WTC11 (cell line): ENCODE measurements at regions not wholly inside any gene's neighbourhood (a gene's known extent, or its start where the extent isn't known, plus 50 kb on each side); places are given as distances from the start of the nearest gene placed in this dataset.

Experiments
- ATAC-seq: fragments of 200-7000 bp; cut with Tn5 transposase; 2 replicates; pipeline ENCODE4 v1.10.0; 2021; ENCODE audit warnings: mild to moderate bottlenecking, moderate library complexity
- CTCF ChIA-PET: fragments of 300-600 bp; sonication (Branson Sonifier 250); formaldehyde crosslinking; loops from one replicate; lab custom pipeline; 2021; ENCODE audit warnings: antibody characterized with exemption; lab: Charles Lee
- POLR2A ChIA-PET: fragments of 350-600 bp; sonication (Branson Sonifier 250); formaldehyde crosslinking; loops from one replicate; lab custom pipeline; 2021; ENCODE audit warnings: antibody characterized with exemption; lab: Charles Lee
- DNase-seq: peaks from one replicate; pipeline ENCODE4 v3.0.0; 2021; ENCODE audit warnings: low spot score
- H3K27ac Mint-ChIP-seq: 2 replicates; pipeline ENCODE4 v1.8.0; 2021; ENCODE audit warnings: mixed read lengths
- H3K27me3 Mint-ChIP-seq: 2 replicates; pipeline ENCODE4 v1.8.0; 2021; ENCODE audit warnings: low read depth, mild to moderate bottlenecking, moderate library complexity, mixed read lengths
- H3K36me3 Mint-ChIP-seq: 2 replicates; pipeline ENCODE4 v1.8.0; 2021; ENCODE audit warnings: mixed read lengths
- H3K4me1 Mint-ChIP-seq: 2 replicates; pipeline ENCODE4 v1.8.0; 2022; ENCODE audit warnings: mixed read lengths
- H3K4me3 Mint-ChIP-seq: 2 replicates; pipeline ENCODE4 v1.8.0; 2021; ENCODE audit warnings: mild to moderate bottlenecking, moderate library complexity, mixed read lengths
- H3K9me3 Mint-ChIP-seq: 2 replicates; pipeline ENCODE4 v1.8.0; 2021; ENCODE audit warnings: mixed read lengths
- ATF1 ChIP-seq: sonication (generic); formaldehyde crosslinking; IDR thresholded peaks from 2 replicates; pipeline ENCODE4 v1.8.1; 2023; ENCODE audit warnings: mild to moderate bottlenecking, moderate library complexity, missing genetic modification reagents
- CREB1 ChIP-seq: sonication (generic); formaldehyde crosslinking; IDR thresholded peaks from 2 replicates; pipeline ENCODE4 v1.8.0; 2023; ENCODE audit warnings: mild to moderate bottlenecking, missing genetic modification reagents
- CREM ChIP-seq: sonication (generic); formaldehyde crosslinking; IDR thresholded peaks from 2 replicates; pipeline ENCODE4 v1.8.1; 2022; ENCODE audit warnings: mild to moderate bottlenecking, missing genetic modification reagents, moderate library complexity
- ESRRA ChIP-seq: sonication (generic); formaldehyde crosslinking; IDR thresholded peaks from 2 replicates; pipeline ENCODE4 v1.8.1; 2022; ENCODE audit warnings: mild to moderate bottlenecking, missing genetic modification reagents, borderline replicate concordance
- FOXK1 ChIP-seq: sonication (generic); formaldehyde crosslinking; IDR thresholded peaks from 2 replicates; pipeline ENCODE4 v1.8.0; 2022; ENCODE audit warnings: mild to moderate bottlenecking, moderate library complexity, missing genetic modification reagents
- FOXP1 ChIP-seq: sonication (generic); formaldehyde crosslinking; IDR thresholded peaks from 2 replicates; pipeline ENCODE4 v1.8.0; 2022; ENCODE audit warnings: missing genetic modification reagents, mild to moderate bottlenecking, moderate library complexity, borderline replicate concordance
- GRHL2 ChIP-seq: fragments of 250-450 bp; sonication (Bioruptor Pico); IDR thresholded peaks from 2 replicates; pipeline ENCODE4 v1.8.0; 2022; ENCODE audit warnings: mild to moderate bottlenecking, moderate library complexity; ENCODE audit not compliant: insufficient replicate concordance, severe bottlenecking
- MYBL2 ChIP-seq: sonication (generic); formaldehyde crosslinking; IDR thresholded peaks from 2 replicates; pipeline ENCODE4 v1.8.1; 2023; ENCODE audit warnings: mild to moderate bottlenecking, moderate library complexity, missing genetic modification reagents
- NFE2L1 ChIP-seq: sonication (generic); formaldehyde crosslinking; IDR thresholded peaks from 2 replicates; pipeline ENCODE4 v1.8.1; 2023; ENCODE audit warnings: missing genetic modification reagents
- SMAD3 ChIP-seq: sonication (generic); formaldehyde crosslinking; IDR thresholded peaks from 2 replicates; pipeline ENCODE4 v1.8.0; 2022; ENCODE audit warnings: missing genetic modification reagents, mild to moderate bottlenecking, borderline replicate concordance
- SMAD4 ChIP-seq: sonication (generic); formaldehyde crosslinking; IDR thresholded peaks from 2 replicates; pipeline ENCODE4 v1.8.0; 2022; ENCODE audit warnings: mild to moderate bottlenecking, missing genetic modification reagents
- SOX15 ChIP-seq: fragments of 250-450 bp; sonication (Bioruptor Pico); IDR thresholded peaks from 2 replicates; pipeline ENCODE4 v1.9.0; 2021; ENCODE audit warnings: mild to moderate bottlenecking
- ZNF232 ChIP-seq: sonication (generic); formaldehyde crosslinking; IDR thresholded peaks from 2 replicates; pipeline ENCODE4 v1.8.0; 2022; ENCODE audit warnings: mild to moderate bottlenecking, missing genetic modification reagents
- ZNF416 ChIP-seq: fragments of 250-450 bp; sonication (Bioruptor Pico); IDR thresholded peaks from 2 replicates; pipeline ENCODE4 v1.9.0; 2021; ENCODE audit warnings: mild to moderate bottlenecking, inconsistent platforms
- TF ChIP-seq, protein P1 (sequence below): fragments of 250-450 bp; sonication (Bioruptor Pico); conservative IDR thresholded peaks from 2 replicates; pipeline ENCODE4 v1.9.0; 2021; ENCODE audit warnings: mild to moderate bottlenecking
- TF ChIP-seq, protein P2 (sequence below): sonication (generic); formaldehyde crosslinking; IDR thresholded peaks from 2 replicates; pipeline ENCODE4 v1.8.1; 2023; ENCODE audit warnings: mild to moderate bottlenecking, missing genetic modification reagents
- TF ChIP-seq, protein P3 (sequence below): sonication (generic); formaldehyde crosslinking; IDR thresholded peaks from 2 replicates; pipeline ENCODE4 v1.8.0; 2022; ENCODE audit warnings: missing genetic modification reagents
- TF ChIP-seq, protein P4 (sequence below): sonication (generic); formaldehyde crosslinking; IDR thresholded peaks from 2 replicates; pipeline ENCODE4 v1.8.0; 2022; ENCODE audit warnings: mild to moderate bottlenecking, missing genetic modification reagents
- TF ChIP-seq, protein P5 (sequence below): sonication (generic); formaldehyde crosslinking; conservative IDR thresholded peaks from 2 replicates; pipeline ENCODE4 v1.8.1; 2022; ENCODE audit warnings: mild to moderate bottlenecking, missing genetic modification reagents

DNA sequence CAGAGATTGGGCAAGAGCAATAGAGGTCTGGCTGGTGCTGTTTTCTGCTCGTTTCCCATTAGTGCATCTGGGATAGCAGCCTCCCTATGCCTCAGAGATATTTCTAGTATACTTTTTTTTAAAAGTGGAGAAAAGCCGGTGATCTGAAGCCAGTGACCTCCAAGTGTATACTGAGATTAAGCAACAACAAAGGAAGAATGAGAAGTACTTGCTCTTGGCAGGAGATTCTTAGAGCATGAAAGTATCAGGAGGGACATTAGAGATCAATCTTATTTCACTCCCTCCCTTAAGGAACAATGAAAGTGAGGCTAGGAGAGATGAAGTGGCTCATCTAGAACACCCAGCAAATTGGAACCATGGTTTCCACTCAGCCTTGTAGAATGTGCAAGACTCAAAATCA, 423.3 kb downstream of the SOX2 start (continued):
- TF ChIP-seq, protein P1, sequence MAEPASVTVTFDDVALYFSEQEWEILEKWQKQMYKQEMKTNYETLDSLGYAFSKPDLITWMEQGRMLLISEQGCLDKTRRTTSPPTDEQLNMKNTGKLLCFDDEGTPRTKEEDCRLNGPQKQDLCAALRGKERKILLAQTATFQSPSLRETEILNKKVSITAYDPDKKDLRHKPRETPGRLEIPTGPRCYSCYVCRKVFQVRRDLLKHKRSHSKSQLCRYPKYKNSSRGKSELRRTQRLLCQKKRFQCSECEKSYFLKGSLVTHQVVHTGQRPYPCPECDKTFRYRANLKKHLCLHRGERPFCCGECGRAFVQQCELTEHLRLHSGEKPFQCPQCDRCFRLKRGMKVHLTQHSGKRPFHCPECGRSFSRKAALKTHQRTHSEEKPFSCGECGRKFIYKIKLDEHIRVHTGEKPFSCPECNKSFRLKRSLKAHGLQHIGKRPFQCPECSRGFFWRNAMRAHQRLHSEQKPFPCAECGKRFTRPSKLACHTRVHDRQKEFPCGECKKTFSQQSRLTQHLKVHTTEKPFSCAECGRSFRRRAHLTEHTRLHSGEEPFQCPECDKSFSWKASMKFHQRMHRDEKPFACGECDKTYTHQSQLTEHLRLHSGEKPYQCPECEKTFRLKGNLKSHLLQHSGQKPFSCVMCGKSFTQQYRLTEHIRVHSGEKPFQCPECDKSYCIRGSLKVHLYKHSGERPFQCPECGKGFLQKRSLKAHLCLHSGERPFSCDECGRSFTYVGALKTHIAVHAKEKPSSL (CRISPR knock-in tag): no peak
- no peak for TF ChIP-seq ZNF232
- no peak for TF ChIP-seq NFE2L1 (CRISPR knock-in tag)
- no peak for TF ChIP-seq ZNF416 (CRISPR knock-in tag)
- no peak for TF ChIP-seq FOXK1
- no peak for TF ChIP-seq CREB1
- TF ChIP-seq FOXP1 (CRISPR knock-in tag): no peak

DNA sequence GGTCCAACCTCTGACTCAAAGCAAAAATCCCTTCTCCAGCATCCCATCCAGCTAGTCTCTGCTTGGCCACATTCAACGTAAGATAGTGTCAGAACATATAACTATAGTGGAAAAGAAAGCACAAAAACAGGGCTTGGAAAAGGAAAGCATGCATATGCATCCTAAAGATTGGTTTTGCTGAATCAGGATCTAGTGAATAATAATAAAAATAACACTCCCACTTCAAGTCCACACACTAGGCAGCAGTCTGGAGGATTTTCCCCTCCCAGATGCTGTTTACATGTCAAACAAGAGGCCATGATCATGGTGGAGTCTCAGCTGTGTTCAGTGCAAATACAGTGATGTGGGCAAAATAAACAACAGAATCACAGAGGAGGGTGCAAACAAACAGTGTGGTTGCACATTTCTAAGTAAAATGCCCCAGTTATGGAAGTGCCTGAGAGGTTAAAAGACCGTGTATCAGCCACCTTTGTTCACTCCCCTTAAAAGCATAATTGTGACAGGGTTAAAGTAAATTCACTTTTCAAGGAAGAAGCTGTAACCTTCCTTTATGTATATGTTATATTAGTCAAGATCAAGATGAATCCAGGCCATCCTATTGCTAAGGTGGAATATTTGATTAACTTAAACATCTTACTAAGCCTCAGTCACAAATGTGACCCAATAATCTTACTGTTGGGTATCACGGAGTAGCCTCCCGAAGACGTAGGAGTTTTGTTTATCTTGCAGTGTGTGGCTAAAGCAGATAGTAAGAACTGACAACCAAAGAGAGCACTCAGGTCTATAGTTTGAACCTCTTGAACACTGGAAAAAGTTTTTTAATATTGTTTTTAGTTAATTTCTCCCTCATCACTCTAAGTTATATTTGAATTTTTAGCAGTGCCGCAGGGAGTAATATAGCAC, 424.5 kb downstream of the SOX2 start:
- Mint-ChIP-seq H3K27ac (no peak overlapping the region), H3K4me1 (peaks cover 45% of the 10 kb centered on the region), H3K36me3 (no peaks in the 10 kb centered on the region), H3K27me3 (peaks cover 22% of the 10 kb centered on the region), H3K9me3 (no peaks in the 10 kb centered on the region), H3K4me3 (no peak overlapping the region)
- TF ChIP-seq ATF1 (no peak), SMAD3 (CRISPR knock-in tag) (no peak), SMAD4 (no peak), ZNF416 (CRISPR knock-in tag) (no peak), GRHL2 (CRISPR knock-in tag) (no peak), SOX15 (no peak), CREM (no peak), ESRRA (CRISPR knock-in tag) (no peak), MYBL2 (CRISPR knock-in tag) (no peak)
- TF ChIP-seq, protein P2, sequence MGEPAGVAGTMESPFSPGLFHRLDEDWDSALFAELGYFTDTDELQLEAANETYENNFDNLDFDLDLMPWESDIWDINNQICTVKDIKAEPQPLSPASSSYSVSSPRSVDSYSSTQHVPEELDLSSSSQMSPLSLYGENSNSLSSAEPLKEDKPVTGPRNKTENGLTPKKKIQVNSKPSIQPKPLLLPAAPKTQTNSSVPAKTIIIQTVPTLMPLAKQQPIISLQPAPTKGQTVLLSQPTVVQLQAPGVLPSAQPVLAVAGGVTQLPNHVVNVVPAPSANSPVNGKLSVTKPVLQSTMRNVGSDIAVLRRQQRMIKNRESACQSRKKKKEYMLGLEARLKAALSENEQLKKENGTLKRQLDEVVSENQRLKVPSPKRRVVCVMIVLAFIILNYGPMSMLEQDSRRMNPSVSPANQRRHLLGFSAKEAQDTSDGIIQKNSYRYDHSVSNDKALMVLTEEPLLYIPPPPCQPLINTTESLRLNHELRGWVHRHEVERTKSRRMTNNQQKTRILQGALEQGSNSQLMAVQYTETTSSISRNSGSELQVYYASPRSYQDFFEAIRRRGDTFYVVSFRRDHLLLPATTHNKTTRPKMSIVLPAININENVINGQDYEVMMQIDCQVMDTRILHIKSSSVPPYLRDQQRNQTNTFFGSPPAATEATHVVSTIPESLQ (CRISPR knock-in tag): no peak
- TF ChIP-seq, protein P3, sequence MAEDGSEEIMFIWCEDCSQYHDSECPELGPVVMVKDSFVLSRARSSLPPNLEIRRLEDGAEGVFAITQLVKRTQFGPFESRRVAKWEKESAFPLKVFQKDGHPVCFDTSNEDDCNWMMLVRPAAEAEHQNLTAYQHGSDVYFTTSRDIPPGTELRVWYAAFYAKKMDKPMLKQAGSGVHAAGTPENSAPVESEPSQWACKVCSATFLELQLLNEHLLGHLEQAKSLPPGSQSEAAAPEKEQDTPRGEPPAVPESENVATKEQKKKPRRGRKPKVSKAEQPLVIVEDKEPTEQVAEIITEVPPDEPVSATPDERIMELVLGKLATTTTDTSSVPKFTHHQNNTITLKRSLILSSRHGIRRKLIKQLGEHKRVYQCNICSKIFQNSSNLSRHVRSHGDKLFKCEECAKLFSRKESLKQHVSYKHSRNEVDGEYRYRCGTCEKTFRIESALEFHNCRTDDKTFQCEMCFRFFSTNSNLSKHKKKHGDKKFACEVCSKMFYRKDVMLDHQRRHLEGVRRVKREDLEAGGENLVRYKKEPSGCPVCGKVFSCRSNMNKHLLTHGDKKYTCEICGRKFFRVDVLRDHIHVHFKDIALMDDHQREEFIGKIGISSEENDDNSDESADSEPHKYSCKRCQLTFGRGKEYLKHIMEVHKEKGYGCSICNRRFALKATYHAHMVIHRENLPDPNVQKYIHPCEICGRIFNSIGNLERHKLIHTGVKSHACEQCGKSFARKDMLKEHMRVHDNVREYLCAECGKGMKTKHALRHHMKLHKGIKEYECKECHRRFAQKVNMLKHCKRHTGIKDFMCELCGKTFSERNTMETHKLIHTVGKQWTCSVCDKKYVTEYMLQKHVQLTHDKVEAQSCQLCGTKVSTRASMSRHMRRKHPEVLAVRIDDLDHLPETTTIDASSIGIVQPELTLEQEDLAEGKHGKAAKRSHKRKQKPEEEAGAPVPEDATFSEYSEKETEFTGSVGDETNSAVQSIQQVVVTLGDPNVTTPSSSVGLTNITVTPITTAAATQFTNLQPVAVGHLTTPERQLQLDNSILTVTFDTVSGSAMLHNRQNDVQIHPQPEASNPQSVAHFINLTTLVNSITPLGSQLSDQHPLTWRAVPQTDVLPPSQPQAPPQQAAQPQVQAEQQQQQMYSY: no peak
- TF ChIP-seq, protein P4, sequence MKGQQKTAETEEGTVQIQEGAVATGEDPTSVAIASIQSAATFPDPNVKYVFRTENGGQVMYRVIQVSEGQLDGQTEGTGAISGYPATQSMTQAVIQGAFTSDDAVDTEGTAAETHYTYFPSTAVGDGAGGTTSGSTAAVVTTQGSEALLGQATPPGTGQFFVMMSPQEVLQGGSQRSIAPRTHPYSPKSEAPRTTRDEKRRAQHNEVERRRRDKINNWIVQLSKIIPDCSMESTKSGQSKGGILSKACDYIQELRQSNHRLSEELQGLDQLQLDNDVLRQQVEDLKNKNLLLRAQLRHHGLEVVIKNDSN (CRISPR knock-in tag): no peak
- TF ChIP-seq, protein P5, sequence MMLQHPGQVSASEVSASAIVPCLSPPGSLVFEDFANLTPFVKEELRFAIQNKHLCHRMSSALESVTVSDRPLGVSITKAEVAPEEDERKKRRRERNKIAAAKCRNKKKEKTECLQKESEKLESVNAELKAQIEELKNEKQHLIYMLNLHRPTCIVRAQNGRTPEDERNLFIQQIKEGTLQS: no peak
- POLR2A ChIA-PET: interaction anchor here (0.6 kb wide), 1 partner anchor 526 kb away, joined by 3 read pairs; no protein-coding TSS in a partner anchor
- ATAC-seq (no peak), DNase-seq (no peak)
- CTCF ChIA-PET: no interaction called here
